Endothelial cell of umbilical vein (primary cell): ENCODE measurements at regions not wholly inside any gene's neighbourhood (a gene's known extent, or its start where the extent isn't known, plus 50 kb on each side); places are given as distances from the start of the nearest gene placed in this dataset.

Source experiments
- BruUV-seq: library from RNA; stranded (reverse); fragments of 400-500 nt; replicated peaks from 2 replicates; lab custom pipeline; 2021; lab: Mats Ljungman, UMichigan
- CTCF ChIA-PET: fragments of 300-600, 350-600 bp; sonication (Branson Sonifier 250); formaldehyde crosslinking; loops from one replicate; lab custom pipeline; 2021; ENCODE audit warnings: antibody characterized with exemption, inconsistent platforms; lab: Charles Lee
- POLR2A ChIA-PET: fragments of 300-600, 350-600 bp; sonication (Branson Sonifier 250); formaldehyde crosslinking; loops from one replicate; lab custom pipeline; 2021; ENCODE audit warnings: antibody characterized with exemption, inconsistent platforms; lab: Charles Lee
- DNase-seq: peaks from one replicate; pipeline ENCODE4 v3.0.0-alpha.2; 2011; ENCODE audit warnings: low read depth, low spot score
- FAIRE-seq: peaks from 2 replicates; lab custom pipeline; 2011; peaks lifted over from hg19 to GRCh38; lab: Jason Lieb, UNC
- H2AFZ ChIP-seq: 2 replicates; pipeline ENCODE4 v1.6.0; 2012; ENCODE audit warnings: low read depth, low read length, control low read depth, inconsistent platforms
- H3K27ac ChIP-seq: 2 replicates; pipeline ENCODE4 v1.5.1; 2011; ENCODE audit warnings: low read depth, mild to moderate bottlenecking, control low read depth, low read length, moderate library complexity; ENCODE audit not compliant: insufficient read depth
- H3K27me3 ChIP-seq, 2 experiments: 2 replicates each; pipeline versions ENCODE4 v1.6.0 to v1.6.1; 2011; ENCODE audit warnings: low read length in 2 of 2, mixed read lengths in 1 of 2; ENCODE audit not compliant: control insufficient read depth in 2 of 2, insufficient read depth in 2 of 2
- H3K36me3 ChIP-seq, 2 experiments: 2 replicates in 1 of 2; 3 replicates in 1 of 2; pipeline ENCODE4 v1.5.1; 2011; ENCODE audit warnings: low read length in 2 of 2, mild to moderate bottlenecking in 1 of 2, moderate library complexity in 1 of 2; ENCODE audit not compliant: control insufficient read depth in 2 of 2, insufficient read depth in 2 of 2; ENCODE audit errors: extremely low read depth in 1 of 2
- H3K4me1 ChIP-seq: 3 replicates; pipeline ENCODE4 v1.5.1; 2011; ENCODE audit warnings: mild to moderate bottlenecking, low read length; ENCODE audit not compliant: control insufficient read depth, insufficient read depth; ENCODE audit errors: extremely low read depth
- H3K4me2 ChIP-seq: 2 replicates; pipeline ENCODE4 v1.6.1; 2011; ENCODE audit warnings: low read length, control low read depth, mixed read lengths; ENCODE audit not compliant: insufficient read depth
- H3K4me3 ChIP-seq, 3 experiments: fragments of 200-600 bp in 1 of 3; sonication (generic), shearing (Covaris generic) in 1 of 3; replicated peaks in 1 of 3; 2 replicates each; pipeline ENCODE4 v1.5.1; 2011 to 2016; ENCODE audit warnings: control low read depth in 3 of 3, low read length in 3 of 3, mild to moderate bottlenecking in 2 of 3, inconsistent platforms in 1 of 3, low read depth in 1 of 3, moderate library complexity in 1 of 3; ENCODE audit not compliant: insufficient read depth in 1 of 3
- H3K79me2 ChIP-seq: 2 replicates; pipeline ENCODE4 v1.6.0; 2012; ENCODE audit warnings: low read length, inconsistent platforms; ENCODE audit not compliant: control insufficient read depth, insufficient read depth
- H3K9ac ChIP-seq: replicated peaks from 2 replicates; pipeline ENCODE3; 2011; ENCODE audit warnings: low read length, control low read depth; ENCODE audit not compliant: insufficient read depth; ENCODE audit errors: extremely low read depth
- H3K9me1 ChIP-seq: replicated peaks from 3 replicates; pipeline ENCODE4 v1.6.0; 2011; ENCODE audit warnings: mild to moderate bottlenecking, low read length; ENCODE audit not compliant: control insufficient read depth, insufficient read depth; ENCODE audit errors: extremely low read depth
- H3K9me3 ChIP-seq: replicated peaks from 2 replicates; pipeline ENCODE4 v1.5.1; 2012; ENCODE audit warnings: low read length, inconsistent platforms; ENCODE audit not compliant: control insufficient read depth, insufficient read depth
- H4K20me1 ChIP-seq: replicated peaks from 2 replicates; pipeline ENCODE3; 2011; ENCODE audit warnings: mild to moderate bottlenecking, low read length; ENCODE audit not compliant: control insufficient read depth, insufficient read depth; ENCODE audit errors: extremely low read depth
- EZH2 ChIP-seq: IDR thresholded peaks from 2 replicates; pipeline ENCODE4 v1.6.1; 2012; ENCODE audit warnings: borderline replicate concordance, low read depth, mild to moderate bottlenecking, moderate library complexity, low read length, inconsistent platforms; ENCODE audit not compliant: severe bottlenecking
- FOS ChIP-seq: IDR thresholded peaks from 2 replicates; pipeline ENCODE4 v1.6.1; 2011; ENCODE audit warnings: mild to moderate bottlenecking, low read length, moderate library complexity, borderline replicate concordance; ENCODE audit not compliant: insufficient read depth
- GATA2 ChIP-seq: IDR thresholded peaks from 2 replicates; pipeline ENCODE4 v1.7.0; 2011; ENCODE audit warnings: low read depth, mild to moderate bottlenecking, moderate library complexity, mixed read lengths, low read length; ENCODE audit not compliant: insufficient read length, insufficient read depth
- JUN ChIP-seq: IDR thresholded peaks from 2 replicates; pipeline ENCODE4 v1.6.1; 2011; ENCODE audit warnings: borderline replicate concordance, low read depth; ENCODE audit not compliant: insufficient read length, insufficient read depth
- MYC ChIP-seq: IDR thresholded peaks from one replicate; pipeline ENCODE4 v1.6.1; 2011; ENCODE audit warnings: mild to moderate bottlenecking, low read depth, low read length
- POLR2A ChIP-seq: IDR thresholded peaks from 2 replicates; pipeline ENCODE4 v1.6.1; 2012; ENCODE audit warnings: low read depth, mild to moderate bottlenecking, control low read depth, low read length
- POLR2AphosphoS5 ChIP-seq: IDR thresholded peaks from 2 replicates; pipeline ENCODE4 v1.6.1; 2012; ENCODE audit warnings: low read depth, mild to moderate bottlenecking, control low read depth, low read length, moderate library complexity; ENCODE audit not compliant: insufficient read depth
- dilution Hi-C: fragments of 300-500 bp; cut with MboI; formaldehyde crosslinking; loops from one replicate; pipeline ENCODE4 v1.15.0; 2019; ENCODE audit warnings: low sequenced_read_pairs; ENCODE audit not compliant: extremely low pct_ligation_motif_present
- intact Hi-C: fragments of 100-400 bp; cut with micrococcal nuclease; formaldehyde crosslinking; loops from one replicate; pipeline ENCODE4 v1.10.0; 2022
- TF ChIP-seq, protein P1 (sequence below), 2 donors: IDR thresholded peaks; 1 replicate in 1 of 2; 2 replicates in 1 of 2; pipeline ENCODE4 v1.5.1; 2011; ENCODE audit warnings: low read length in 2 of 2, mild to moderate bottlenecking in 2 of 2, moderate library complexity in 2 of 2, control low read depth in 1 of 2, inconsistent platforms in 1 of 2, low read depth in 1 of 2; ENCODE audit not compliant: insufficient read depth in 1 of 2; ENCODE audit errors: extremely low read depth in 1 of 2
- TF ChIP-seq, protein P2 (sequence below): IDR thresholded peaks from 2 replicates; pipeline ENCODE4 v1.6.1; 2011; ENCODE audit not compliant: insufficient read depth, insufficient read length

DNA sequence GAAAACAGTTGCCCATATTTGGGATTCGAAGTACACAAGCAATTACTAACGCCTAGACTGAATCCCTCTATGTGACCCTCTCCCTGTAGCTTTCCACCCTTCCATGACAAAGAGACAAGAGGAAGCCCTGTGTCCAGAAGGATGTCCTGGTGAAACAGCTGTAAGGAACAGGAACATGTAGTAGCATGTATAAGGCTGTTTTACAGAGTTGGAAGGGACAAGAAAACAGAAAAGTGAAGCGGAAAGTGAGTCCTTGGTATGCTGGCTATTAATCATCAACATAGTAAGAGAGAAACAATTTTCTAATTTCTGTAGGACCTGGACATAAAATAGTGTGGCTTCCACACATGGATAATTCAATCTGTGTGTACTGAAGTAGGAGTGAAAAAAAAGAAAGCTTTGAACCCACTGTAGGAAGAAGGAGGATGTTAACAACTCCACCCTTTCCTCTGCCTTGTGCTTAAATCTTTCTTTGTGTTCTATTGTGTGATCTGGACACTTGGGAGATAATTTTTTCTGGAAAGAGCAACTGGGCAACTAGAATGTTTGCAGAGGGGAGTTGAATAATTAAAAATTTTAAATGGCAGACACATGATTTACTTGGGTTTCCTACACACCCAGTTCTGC lies 162.3 kb upstream of the ZSWIM2 start:
- BruUV-seq, result no TSS peak

More for the DNA sequence above, 162.3 kb upstream of the ZSWIM2 start:
- Histone ChIP-seq H3K27me3 (no peaks in the 10 kb centered on the region), H3K4me2 (no peak overlapping the region), H4K20me1 (no peaks in the 10 kb centered on the region), H3K9me1 (no peaks in the 10 kb centered on the region), H3K9ac (no peak overlapping the region), H3K4me3 (no peak overlapping the region), H3K27ac (no peak overlapping the region), H3K4me1 (no peaks in the 10 kb centered on the region), H3K9me3 (no peaks in the 10 kb centered on the region), H2AFZ (no peak overlapping the region), H3K79me2 (no peaks in the 10 kb centered on the region), H3K36me3 (no peaks in the 10 kb centered on the region)
- DNase-seq (no peak), FAIRE-seq (no peak)
- ChIA-PET CTCF (interaction anchor here (0.8 to 1.6 kb wide), 2 partner anchors 14 to 23 kb away, joined by 3 read pairs; no protein-coding TSS in a partner anchor), POLR2A (no interaction called here)
- dilution Hi-C loops (no loop called here), intact Hi-C loops (no loop called here)
- TF ChIP-seq FOS, result no peak
- no peak for TF ChIP-seq JUN
- TF ChIP-seq POLR2A, result no peak
- TF ChIP-seq MYC, result no peak
- no peak for TF ChIP-seq POLR2AphosphoS5
- TF ChIP-seq, protein P1, sequence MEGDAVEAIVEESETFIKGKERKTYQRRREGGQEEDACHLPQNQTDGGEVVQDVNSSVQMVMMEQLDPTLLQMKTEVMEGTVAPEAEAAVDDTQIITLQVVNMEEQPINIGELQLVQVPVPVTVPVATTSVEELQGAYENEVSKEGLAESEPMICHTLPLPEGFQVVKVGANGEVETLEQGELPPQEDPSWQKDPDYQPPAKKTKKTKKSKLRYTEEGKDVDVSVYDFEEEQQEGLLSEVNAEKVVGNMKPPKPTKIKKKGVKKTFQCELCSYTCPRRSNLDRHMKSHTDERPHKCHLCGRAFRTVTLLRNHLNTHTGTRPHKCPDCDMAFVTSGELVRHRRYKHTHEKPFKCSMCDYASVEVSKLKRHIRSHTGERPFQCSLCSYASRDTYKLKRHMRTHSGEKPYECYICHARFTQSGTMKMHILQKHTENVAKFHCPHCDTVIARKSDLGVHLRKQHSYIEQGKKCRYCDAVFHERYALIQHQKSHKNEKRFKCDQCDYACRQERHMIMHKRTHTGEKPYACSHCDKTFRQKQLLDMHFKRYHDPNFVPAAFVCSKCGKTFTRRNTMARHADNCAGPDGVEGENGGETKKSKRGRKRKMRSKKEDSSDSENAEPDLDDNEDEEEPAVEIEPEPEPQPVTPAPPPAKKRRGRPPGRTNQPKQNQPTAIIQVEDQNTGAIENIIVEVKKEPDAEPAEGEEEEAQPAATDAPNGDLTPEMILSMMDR (IDR thresholded peaks at IDR 0.05; ENCODE audit: extremely low read depth in 1 of 2, insufficient read depth in 1 of 2, low read depth in 1 of 2, low read length in 2 of 2), result no peak
- no peak for TF ChIP-seq EZH2
- TF ChIP-seq, protein P2, sequence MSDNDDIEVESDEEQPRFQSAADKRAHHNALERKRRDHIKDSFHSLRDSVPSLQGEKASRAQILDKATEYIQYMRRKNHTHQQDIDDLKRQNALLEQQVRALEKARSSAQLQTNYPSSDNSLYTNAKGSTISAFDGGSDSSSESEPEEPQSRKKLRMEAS, result no peak
- no peak for TF ChIP-seq GATA2
